ENCODE measurements at regions not wholly inside any gene's neighbourhood (a gene's known extent, or its start where the extent isn't known, plus 50 kb on each side); places are given as distances from the start of the nearest gene placed in this dataset.

DNA sequence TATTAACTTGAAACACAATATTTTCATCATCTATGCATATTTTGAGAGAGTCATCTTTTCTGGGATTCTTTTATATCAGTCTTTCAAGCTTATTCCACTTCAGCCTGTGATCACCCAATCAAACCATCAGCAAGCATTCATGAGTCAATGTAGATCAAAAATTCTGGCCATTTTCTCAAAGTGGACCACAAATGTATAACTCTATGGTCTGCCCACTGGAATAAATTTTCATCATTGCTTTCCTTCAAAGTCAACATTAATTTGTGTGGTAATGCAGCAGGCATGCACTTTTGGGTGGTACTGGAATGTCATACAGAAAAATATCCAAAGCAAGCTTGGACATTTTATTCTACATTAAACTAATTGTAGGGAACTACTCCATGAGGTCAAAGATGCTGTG, 1013.0 kb downstream of the STIM2 start:
- intact Hi-C loops (cut with DNase I; ENCODE audit: low total_unique reads), result no loop called here
- Histone ChIP-seq H3K27ac (no peak overlapping the region), H3K9me3 (no peaks in the 10 kb centered on the region), H3K36me3 (no peaks in the 10 kb centered on the region), H3K4me1 (no peaks in the 10 kb centered on the region), H3K4me3 (no peak overlapping the region), H3K27me3 (no peaks in the 10 kb centered on the region)
- DNase-seq (ENCODE audit: low spot score in 2 of 2), result no peak
- TF ChIP-seq, protein P1, sequence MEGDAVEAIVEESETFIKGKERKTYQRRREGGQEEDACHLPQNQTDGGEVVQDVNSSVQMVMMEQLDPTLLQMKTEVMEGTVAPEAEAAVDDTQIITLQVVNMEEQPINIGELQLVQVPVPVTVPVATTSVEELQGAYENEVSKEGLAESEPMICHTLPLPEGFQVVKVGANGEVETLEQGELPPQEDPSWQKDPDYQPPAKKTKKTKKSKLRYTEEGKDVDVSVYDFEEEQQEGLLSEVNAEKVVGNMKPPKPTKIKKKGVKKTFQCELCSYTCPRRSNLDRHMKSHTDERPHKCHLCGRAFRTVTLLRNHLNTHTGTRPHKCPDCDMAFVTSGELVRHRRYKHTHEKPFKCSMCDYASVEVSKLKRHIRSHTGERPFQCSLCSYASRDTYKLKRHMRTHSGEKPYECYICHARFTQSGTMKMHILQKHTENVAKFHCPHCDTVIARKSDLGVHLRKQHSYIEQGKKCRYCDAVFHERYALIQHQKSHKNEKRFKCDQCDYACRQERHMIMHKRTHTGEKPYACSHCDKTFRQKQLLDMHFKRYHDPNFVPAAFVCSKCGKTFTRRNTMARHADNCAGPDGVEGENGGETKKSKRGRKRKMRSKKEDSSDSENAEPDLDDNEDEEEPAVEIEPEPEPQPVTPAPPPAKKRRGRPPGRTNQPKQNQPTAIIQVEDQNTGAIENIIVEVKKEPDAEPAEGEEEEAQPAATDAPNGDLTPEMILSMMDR (IDR thresholded peaks at IDR 0.05), result no peak
- TF ChIP-seq POLR2AphosphoS5 (IDR thresholded peaks at IDR 0.05), result no peak
- no peak for TF ChIP-seq POLR2A (IDR thresholded peaks at IDR 0.05)

DNA sequence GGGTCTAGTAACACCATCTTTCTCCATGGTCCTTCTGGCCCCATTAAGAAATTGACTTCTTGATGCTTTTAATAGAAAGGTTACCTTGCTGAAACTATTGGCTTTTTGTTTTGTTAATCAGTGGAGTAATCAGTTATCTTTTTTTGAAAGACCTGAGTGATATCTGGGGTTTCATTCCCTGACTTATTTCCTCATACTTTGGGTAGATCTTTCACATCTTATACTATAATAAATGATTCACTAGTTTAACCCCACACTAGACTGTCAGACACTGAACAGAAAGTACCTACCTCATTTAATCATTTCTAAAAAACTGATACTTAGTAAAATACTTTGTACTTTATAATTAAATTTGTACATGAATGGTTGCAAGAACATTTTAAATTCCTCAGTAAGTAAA, 1021.1 kb downstream of the STIM2 start:
- intact Hi-C loops (cut with DNase I; ENCODE audit: low total_unique reads), result no loop called here
- no peaks in the 10 kb centered on the region for H3K36me3 ChIP-seq
- no peak for DNase-seq (ENCODE audit: low spot score in 2 of 2)
- H3K4me3 ChIP-seq, result no peak overlapping the region
- H3K9me3 ChIP-seq, result no peaks in the 10 kb centered on the region
- no peaks in the 10 kb centered on the region for H3K4me1 ChIP-seq
- no peaks in the 10 kb centered on the region for H3K27me3 ChIP-seq
- no peak for TF ChIP-seq POLR2AphosphoS5 (IDR thresholded peaks at IDR 0.05)
- TF ChIP-seq, protein P1 (IDR thresholded peaks at IDR 0.05), result no peak
- TF ChIP-seq POLR2A (IDR thresholded peaks at IDR 0.05), result no peak
- no peak overlapping the region for H3K27ac ChIP-seq

DNA sequence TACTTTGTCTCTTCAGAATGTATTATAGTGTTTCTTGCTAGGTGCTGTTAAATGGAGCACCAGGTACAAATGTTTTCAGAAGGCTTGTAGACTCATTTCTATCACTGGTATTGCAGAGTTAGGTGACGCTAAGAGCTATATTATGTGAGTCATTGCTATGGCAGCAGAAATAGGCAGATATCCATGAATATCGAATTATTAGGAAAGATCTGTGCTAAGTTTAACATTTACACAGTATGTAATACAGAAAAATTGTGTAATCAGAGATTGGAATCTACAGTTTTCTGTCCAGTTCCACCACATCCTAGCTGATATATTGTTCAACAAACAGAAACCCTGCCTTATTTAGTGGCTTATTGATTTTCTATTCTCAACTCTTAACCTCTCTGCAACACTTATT, 1025.5 kb downstream of the STIM2 start:
- TF ChIP-seq, protein P1 (IDR thresholded peaks at IDR 0.05), result no peak
- TF ChIP-seq POLR2AphosphoS5 (IDR thresholded peaks at IDR 0.05), result no peak
- no peak for TF ChIP-seq POLR2A (IDR thresholded peaks at IDR 0.05)
- no peak for DNase-seq (ENCODE audit: low spot score in 2 of 2)
- Histone ChIP-seq H3K27ac (no peak overlapping the region), H3K4me3 (no peak overlapping the region), H3K4me1 (no peaks in the 10 kb centered on the region), H3K27me3 (no peaks in the 10 kb centered on the region), H3K36me3 (no peaks in the 10 kb centered on the region), H3K9me3 (no peaks in the 10 kb centered on the region)
- intact Hi-C loops (cut with DNase I; ENCODE audit: low total_unique reads), result no loop called here

DNA sequence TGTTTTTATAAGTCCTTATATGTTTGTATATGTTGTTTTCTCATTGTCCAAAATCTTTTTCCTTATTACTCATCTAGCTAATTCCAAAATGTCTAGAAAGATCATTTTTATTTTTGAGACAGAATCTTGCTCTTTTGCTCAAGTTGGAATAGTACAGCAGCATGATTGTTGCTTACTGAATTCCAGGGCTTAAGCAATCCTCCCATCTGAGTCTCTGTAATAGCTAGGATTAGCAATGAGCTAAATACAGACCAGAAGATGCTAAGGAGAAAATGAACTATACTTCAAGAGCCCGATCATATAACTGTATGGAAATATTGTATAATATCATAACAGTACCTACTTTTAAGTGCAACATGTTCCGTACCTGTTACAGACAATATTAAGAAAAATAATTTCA, 1027.0 kb downstream of the STIM2 start:
- Histone ChIP-seq H3K27me3 (no peaks in the 10 kb centered on the region), H3K4me3 (no peak overlapping the region), H3K4me1 (no peaks in the 10 kb centered on the region), H3K36me3 (no peaks in the 10 kb centered on the region), H3K9me3 (no peaks in the 10 kb centered on the region), H3K27ac (no peak overlapping the region)
- no peak for TF ChIP-seq POLR2A (IDR thresholded peaks at IDR 0.05)
- TF ChIP-seq, protein P1 (IDR thresholded peaks at IDR 0.05), result no peak
- TF ChIP-seq POLR2AphosphoS5 (IDR thresholded peaks at IDR 0.05), result no peak
- DNase-seq (ENCODE audit: low spot score in 2 of 2), result no peak
- intact Hi-C loops (cut with DNase I; ENCODE audit: low total_unique reads), result no loop called here

DNA sequence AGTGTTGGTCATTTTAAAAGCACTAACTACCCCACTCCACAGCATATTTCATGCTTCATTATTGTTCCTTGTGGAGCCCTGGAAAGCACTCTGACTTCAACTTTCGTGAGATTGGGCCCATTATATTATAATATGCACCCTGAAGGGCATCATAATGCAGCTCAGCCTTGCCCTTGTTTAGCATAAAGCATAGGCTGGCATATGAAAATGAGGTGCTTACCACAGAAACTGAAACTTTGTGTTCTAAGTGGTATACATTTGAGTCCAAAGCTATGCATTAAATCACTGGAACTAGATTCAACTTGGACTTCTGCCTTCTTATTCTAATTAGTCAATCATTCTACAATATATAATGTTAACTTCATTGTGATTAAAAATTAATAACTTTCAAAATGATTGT, 1027.9 kb downstream of the STIM2 start:
- Histone ChIP-seq H3K4me1 (no peaks in the 10 kb centered on the region), H3K4me3 (no peak overlapping the region)
- intact Hi-C loops (cut with DNase I; ENCODE audit: low total_unique reads), result no loop called here

More for the DNA sequence above, 1027.9 kb downstream of the STIM2 start:
- TF ChIP-seq, protein P1 (IDR thresholded peaks at IDR 0.05), result no peak
- TF ChIP-seq POLR2A (IDR thresholded peaks at IDR 0.05) (no peak), POLR2AphosphoS5 (IDR thresholded peaks at IDR 0.05) (no peak)
- Histone ChIP-seq H3K36me3 (no peaks in the 10 kb centered on the region), H3K9me3 (no peaks in the 10 kb centered on the region), H3K27ac (no peak overlapping the region), H3K27me3 (no peaks in the 10 kb centered on the region)
- DNase-seq (ENCODE audit: low spot score in 2 of 2), result no peak
